CD4-positive, alpha-beta T cell treated with Interleukin-4 for 1 hour (primary cell): ENCODE measurements at regions not wholly inside any gene's neighbourhood (a gene's known extent, or its start where the extent isn't known, plus 50 kb on each side); places are given as distances from the start of the nearest gene placed in this dataset.
A peak's percentile ranks its signal among the peaks of the same experiment; 100 is the strongest.

Experiments
- DNase-seq, 2 donors: peaks; one replicate each; pipeline ENCODE4 v3.0.0-alpha.2; 2020 to 2022

- no peak for DNase-seq
Measured at GRCh38 chr22:49562685-49563249, 264.9 kb downstream of the BRD1 start.

GRCh38 chr22:49561976-49562375 is 265.7 kb downstream of the BRD1 start:
- DNase-seq = no peak

GRCh38 chr22:49561338-49561737 is 266.3 kb downstream of the BRD1 start:
- no peak for DNase-seq

- DNase-seq = no peak
Measured at GRCh38 chr22:49555526-49555925, 272.1 kb downstream of the BRD1 start.

- peak in 1 of 2 donors; percentile 9 for DNase-seq
Measured at GRCh38 chr22:49554741-49555140, 272.9 kb downstream of the BRD1 start.

- peak in 1 of 2 donors; percentile 1 for DNase-seq
Measured at GRCh38 chr22:49554296-49554625, 273.4 kb downstream of the BRD1 start.

- no peak for DNase-seq
Measured at GRCh38 chr22:49553518-49554295, 274.0 kb downstream of the BRD1 start.

- DNase-seq = no peak
Measured at GRCh38 chr22:49553076-49553475, 274.6 kb downstream of the BRD1 start.

GRCh38 chr22:49551897-49552614 is 275.6 kb downstream of the BRD1 start:
- no peak for DNase-seq

GRCh38 chr22:49551446-49551845 is 276.2 kb downstream of the BRD1 start:
- no peak for DNase-seq

- no peak for DNase-seq
Measured at GRCh38 chr22:49550766-49551362, 276.8 kb downstream of the BRD1 start.

GRCh38 chr22:49550141-49550430 is 277.6 kb downstream of the BRD1 start:
- no peak for DNase-seq

GRCh38 chr22:49549256-49550140 is 278.2 kb downstream of the BRD1 start:
- no peak for DNase-seq

- DNase-seq = no peak
Measured at GRCh38 chr22:49548356-49549202, 279.1 kb downstream of the BRD1 start.

- no peak for DNase-seq
Measured at GRCh38 chr22:49547751-49548239, 279.9 kb downstream of the BRD1 start.

GRCh38 chr22:49546811-49547585 is 280.7 kb downstream of the BRD1 start:
- DNase-seq = no peak

GRCh38 chr22:49545606-49546005 is 282.1 kb downstream of the BRD1 start:
- no peak for DNase-seq

GRCh38 chr22:49544286-49544685 is 283.4 kb downstream of the BRD1 start:
- DNase-seq = no peak

- DNase-seq = no peak
Measured at GRCh38 chr22:49543876-49544275, 283.8 kb downstream of the BRD1 start.

- DNase-seq = no peak
Measured at GRCh38 chr22:49541693-49542230, 285.9 kb downstream of the BRD1 start.
